Testis (tissue), 2 donors: ENCODE measurements at regions not wholly inside any gene's neighbourhood (a gene's known extent, or its start where the extent isn't known, plus 50 kb on each side); places are given as distances from the start of the nearest gene placed in this dataset.

Source experiments
- POLR2A ChIP-seq: fragments of 450-650 bp; IDR thresholded peaks from one replicate; pipeline ENCODE4 v1.6.1; 2017; ENCODE audit warnings: antibody characterized with exemption, mild to moderate bottlenecking, moderate library complexity
- TF ChIP-seq, protein P1 (sequence below), 3 experiments: fragments of 450-650 bp in 2 of 3; fragments of 200-600 bp in 1 of 3; sonication (generic) in 1 of 3; IDR thresholded peaks; one replicate each; pipeline ENCODE4 v1.5.1; 2016 to 2019; ENCODE audit warnings: antibody characterized with exemption in 3 of 3, mild to moderate bottlenecking in 2 of 3, moderate library complexity in 1 of 3

DNA sequence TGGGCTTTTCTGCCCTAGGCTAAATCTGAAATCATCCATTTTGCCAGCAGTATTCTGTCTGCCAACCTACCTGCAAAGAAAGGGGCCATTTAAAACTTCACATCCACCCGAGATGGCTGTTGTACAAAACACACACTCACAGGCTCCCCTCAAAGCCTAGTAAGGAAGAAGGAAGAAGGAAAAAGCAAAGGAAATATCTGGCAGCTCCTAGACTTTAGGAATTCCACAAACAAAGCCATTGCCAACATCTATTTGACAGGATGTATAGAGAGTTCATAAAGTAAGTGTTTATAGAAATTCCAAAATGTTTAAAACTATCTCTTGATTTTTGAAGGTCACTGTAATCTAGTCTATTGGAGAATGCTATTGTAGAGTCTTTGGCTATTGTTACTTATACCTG, 91.9 kb upstream of the THBS1 start:
- TF ChIP-seq, protein P1, sequence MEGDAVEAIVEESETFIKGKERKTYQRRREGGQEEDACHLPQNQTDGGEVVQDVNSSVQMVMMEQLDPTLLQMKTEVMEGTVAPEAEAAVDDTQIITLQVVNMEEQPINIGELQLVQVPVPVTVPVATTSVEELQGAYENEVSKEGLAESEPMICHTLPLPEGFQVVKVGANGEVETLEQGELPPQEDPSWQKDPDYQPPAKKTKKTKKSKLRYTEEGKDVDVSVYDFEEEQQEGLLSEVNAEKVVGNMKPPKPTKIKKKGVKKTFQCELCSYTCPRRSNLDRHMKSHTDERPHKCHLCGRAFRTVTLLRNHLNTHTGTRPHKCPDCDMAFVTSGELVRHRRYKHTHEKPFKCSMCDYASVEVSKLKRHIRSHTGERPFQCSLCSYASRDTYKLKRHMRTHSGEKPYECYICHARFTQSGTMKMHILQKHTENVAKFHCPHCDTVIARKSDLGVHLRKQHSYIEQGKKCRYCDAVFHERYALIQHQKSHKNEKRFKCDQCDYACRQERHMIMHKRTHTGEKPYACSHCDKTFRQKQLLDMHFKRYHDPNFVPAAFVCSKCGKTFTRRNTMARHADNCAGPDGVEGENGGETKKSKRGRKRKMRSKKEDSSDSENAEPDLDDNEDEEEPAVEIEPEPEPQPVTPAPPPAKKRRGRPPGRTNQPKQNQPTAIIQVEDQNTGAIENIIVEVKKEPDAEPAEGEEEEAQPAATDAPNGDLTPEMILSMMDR (IDR thresholded peaks at IDR 0.05): no peak
- no peak for TF ChIP-seq POLR2A
